Epithelial cell of prostate (primary cell): ENCODE measurements at regions not wholly inside any gene's neighbourhood (a gene's known extent, or its start where the extent isn't known, plus 50 kb on each side); places are given as distances from the start of the nearest gene placed in this dataset.

Experiments used
- DNase-seq: peaks from one replicate; pipeline ENCODE4 v3.0.0-alpha.2; 2011; ENCODE audit warnings: low read depth, low spot score
- H3K27ac ChIP-seq: fragments of 450-650 bp; 2 replicates; pipeline ENCODE4 v1.5.1; 2017; ENCODE audit warnings: mild to moderate bottlenecking

DNA sequence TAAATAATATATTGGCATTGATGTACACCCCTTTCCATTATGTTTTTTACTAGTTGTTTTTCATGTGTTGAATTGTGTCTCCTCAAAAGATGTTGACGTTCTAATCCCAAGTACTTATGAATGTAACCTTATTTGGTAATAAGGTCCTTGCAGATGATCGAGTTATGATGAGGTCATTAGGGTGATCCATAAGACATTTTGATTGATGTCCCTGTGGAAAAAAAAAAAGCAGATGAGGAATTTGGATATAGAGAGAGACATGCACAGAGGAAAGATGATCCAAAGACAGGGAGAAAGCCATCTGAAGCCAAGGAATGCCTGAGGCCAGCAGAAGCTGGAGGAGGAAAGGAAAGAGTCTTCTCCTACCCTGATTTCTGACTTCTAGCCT lies 632.7 kb downstream of the TLR4 start:
- no peak overlapping the region for H3K27ac ChIP-seq
- DNase-seq, result no peak

DNA sequence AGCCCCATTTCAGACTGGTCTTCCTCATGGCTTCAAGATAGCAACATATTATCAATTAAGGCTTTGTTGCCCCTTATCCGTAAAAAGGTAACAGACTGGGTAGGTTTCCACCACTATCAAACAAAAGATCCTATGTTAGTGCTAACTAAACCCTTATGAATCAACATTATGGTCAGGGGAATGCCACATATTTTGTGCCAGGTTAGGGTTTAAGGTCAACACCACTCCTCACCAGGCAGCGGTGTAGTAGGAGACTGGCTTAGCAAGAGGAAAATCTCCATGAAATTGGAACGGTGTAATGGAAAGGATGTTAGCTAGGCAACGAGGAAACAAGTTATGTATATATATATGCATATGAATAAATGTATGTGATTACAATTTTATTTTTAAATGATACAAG lies 655.8 kb downstream of the TLR4 start:
- H3K27ac ChIP-seq, result no peak overlapping the region

DNA sequence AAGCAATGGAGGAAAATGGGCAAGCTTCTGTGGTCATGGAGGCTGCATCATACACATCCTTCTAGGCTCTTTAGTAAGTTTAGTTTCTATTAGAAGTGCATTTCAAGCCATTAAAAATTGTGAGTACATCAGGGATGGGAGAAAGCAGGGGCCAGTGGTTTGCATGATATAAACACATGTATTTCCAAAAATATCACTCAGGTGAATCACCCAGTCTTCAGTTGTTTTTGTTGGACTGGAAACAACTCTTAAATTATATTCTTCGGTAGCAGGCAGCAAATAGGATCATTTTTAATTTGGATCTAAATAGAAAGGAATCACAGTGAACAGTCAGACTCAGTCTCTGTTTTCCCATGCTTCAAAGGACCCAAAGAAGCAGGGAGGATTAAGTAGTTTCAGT lies 657.9 kb downstream of the TLR4 start:
- H3K27ac ChIP-seq, result no peak overlapping the region
- no peak for DNase-seq

More for the DNA sequence above, 655.8 kb downstream of the TLR4 start:
- no peak for DNase-seq

DNA sequence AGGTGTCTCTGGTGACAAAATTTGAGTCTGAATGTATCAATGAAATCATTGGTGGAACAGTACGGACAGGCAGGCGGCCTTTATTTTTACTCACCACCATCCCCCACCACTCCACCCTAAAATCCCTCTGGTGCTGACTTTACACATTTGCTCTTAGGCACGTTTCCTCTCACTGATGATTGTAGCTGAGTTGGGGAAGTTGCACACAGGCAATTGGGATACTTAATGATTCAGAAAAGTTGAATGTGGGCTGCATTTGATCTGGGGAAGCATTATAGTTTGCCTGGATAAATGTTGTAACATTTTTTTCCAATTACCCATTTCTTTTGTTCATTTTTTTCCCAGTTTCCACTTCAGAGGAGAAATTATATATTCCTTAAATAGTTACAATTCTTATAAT lies 658.4 kb downstream of the TLR4 start:
- DNase-seq, result no peak
- no peak overlapping the region for H3K27ac ChIP-seq

DNA sequence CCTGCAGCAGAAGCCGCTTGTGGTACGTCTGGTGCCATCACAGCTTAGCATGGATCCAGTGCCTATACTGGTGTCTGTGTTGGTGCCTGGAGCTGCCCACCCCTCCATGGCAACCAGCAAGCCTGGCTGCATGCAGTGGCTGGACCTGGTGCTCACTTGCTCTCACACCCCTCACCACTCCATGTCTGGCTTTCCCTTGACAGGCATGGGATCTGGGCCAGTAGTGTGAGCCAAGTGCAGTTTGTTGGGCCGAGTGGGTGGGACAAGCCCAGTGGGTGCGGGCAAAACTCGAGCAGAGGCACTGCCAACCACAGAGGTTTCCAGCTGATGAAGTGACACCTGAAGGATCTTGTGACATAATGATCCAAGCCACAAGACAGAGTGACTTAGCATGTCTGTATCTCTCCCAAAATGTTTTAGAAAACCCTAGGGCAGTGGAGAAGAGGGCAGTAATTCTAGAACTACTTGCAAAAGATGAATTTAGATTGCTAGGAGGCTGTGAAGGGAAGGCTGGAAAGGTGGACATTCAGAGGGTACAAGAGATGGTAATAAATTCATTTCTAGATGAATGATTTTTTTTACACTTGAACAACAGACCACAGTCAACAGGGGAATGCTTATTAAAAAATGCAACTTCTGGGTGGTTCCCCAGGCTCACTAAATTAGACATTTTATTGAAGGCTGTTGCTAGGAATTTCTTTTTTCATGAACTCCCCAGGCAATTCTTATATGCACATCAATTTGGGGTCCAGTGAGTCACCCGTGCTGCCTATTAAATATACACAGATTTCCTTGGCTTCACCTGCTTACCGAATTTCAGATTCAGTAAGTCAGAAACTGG lies 660.3 kb downstream of the TLR4 start:
- DNase-seq, result no peak
- no peak overlapping the region for H3K27ac ChIP-seq

DNA sequence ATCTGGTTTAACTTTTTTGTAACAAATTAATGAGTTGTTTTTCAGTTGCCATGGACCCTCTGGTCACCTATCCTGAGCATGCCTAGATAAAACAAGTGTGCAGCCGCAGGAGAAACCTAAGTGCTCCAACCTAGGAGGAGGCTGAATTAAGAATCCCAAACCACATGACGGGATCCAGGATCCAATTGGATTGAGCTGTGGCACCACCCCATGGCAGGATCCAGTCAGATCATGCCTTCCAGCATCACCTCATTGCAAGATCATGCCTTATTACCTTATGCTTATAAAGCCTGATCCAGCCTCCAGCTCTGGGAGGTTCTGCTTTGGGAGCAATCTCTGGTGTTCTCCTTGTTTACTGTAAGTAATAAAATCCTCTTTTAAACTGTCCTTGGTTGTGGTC lies 662.0 kb downstream of the TLR4 start:
- no peak for DNase-seq
- no peak overlapping the region for H3K27ac ChIP-seq

DNA sequence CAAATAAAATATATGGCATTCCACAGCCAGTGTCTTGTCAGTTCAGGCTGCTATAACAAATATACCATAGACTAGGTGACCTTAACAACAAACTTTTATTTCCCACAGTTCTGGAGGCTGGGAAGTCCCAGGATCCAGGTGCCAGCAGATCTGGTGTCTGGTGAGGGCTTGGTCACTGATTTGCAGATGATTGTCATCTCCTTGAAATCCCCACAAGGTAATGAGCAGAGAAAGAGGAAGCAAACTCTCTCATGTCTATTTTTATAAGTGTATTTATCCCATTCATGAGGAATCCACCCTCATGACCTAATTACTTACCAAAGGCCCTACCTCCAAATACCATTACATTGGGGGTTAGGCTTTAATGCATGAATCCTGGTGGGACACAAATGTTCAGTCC lies 663.2 kb downstream of the TLR4 start:
- no peak overlapping the region for H3K27ac ChIP-seq
- no peak for DNase-seq

DNA sequence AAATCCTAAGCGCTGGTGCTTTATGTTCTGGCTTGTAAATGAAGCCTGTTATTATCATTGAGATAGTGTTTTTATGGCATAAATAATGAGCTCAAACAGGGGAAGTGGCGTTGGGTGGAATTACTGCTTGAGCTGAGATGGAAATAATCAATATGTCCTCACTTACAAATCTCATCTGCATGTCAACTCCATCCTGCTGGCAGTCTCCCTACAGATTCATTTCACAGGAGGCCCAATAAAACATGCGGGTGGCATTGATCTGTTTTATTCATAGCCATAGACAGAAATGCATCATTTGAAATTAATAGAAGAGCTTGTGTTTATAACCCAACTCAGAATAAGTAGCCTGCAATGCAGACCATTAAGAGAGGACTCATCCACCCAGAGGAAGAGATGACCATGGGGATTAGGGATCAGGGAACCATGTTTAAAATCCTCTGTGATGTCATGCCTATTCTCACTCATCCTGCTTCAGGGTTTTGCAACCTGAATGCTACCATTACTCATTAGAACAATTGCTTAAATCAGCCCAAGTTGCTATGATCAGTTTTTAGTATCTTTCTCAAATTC lies 680.4 kb downstream of the TLR4 start:
- no peak overlapping the region for H3K27ac ChIP-seq
- DNase-seq, result no peak

DNA sequence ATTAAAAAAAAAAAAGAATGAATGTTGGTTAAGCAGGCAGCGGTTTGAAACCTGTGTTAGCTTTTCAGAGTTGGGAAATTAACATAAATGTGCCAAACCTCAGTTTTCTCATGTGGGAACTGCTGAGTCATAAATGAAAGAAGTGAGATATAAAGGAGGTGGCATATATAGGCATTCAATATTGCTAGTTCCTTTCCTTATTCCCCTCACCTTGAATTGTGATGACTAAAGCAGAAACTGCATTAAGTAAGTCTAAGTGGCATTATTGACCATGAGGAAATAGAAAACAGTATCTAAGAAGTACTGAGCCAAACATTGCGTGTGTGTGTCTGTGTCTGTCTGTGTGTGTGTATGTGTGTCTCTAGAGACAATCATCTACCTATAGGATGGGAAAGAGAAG lies 691.2 kb downstream of the TLR4 start:
- no peak overlapping the region for H3K27ac ChIP-seq
- no peak for DNase-seq

DNA sequence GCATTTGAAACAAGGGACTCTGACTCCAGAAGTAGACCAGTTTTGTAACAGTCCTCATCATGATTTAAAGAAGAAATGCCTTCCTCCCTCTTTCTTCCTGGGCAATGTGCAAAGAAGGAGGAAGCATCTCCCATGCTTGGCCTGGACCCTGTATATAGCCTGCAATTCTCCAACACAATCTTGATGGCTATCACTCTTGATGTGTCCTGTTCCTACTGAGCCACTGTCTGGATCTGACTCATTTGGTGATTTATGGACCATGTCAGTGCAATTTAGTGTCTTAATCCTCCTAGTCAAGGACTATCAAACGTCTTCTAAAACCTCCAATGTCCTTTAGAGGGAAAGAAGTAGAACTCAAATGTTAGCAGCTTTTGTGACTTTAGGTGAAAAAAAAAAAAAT lies 697.3 kb downstream of the TLR4 start:
- H3K27ac ChIP-seq, result no peak overlapping the region
- no peak for DNase-seq

DNA sequence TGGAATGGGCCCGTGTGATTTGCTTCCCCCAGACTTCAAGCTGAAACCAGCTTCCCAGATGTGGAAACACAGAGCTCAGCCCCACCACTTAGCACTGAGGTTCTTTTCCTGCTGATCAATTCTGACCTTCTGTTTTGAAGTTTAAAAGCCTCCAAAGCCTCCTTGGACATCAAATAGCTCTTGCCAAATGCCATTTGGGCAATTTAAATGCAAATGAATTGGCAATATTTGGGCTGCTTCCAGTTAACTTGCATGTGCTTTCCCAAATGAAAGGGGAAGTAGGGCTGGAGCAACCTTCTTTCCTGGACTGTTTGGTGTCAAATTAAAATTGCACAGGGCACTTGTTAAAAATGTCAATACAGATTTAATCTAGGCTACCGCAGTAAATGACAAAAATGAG lies 710.5 kb downstream of the TLR4 start:
- no peak overlapping the region for H3K27ac ChIP-seq
- no peak for DNase-seq

DNA sequence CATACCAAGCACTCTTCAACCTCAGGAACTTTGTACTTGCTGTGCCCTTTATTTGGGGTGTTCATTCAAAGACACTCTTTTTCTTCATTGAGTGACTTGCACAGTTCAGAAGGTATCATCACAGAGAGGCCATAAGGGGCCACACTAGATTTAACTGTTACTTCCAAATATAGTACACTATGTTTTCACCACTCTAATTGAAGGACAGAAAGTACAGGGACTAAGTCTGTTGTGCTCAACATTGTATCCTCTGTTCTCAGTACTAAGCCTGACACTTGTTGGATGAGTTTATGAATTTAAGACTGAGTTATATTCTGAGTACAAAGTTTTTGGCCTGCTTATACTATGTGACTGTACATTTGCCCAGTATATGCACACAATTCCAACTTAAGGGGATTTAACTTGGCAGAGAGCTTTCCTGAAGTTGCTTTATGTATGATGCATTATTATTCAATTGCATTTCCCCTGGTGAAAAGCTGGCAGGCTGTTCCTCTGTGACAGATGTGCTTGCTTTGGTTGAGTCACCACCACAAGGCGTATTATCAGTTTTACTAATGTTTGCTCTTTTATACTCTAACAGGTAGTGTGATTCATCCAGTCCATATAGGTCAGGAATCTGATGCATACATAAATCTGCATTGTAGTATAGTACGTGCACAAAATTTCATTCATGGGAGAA lies 714.8 kb downstream of the TLR4 start:
- no peak overlapping the region for H3K27ac ChIP-seq
- peak; percentile 51 for DNase-seq

DNA sequence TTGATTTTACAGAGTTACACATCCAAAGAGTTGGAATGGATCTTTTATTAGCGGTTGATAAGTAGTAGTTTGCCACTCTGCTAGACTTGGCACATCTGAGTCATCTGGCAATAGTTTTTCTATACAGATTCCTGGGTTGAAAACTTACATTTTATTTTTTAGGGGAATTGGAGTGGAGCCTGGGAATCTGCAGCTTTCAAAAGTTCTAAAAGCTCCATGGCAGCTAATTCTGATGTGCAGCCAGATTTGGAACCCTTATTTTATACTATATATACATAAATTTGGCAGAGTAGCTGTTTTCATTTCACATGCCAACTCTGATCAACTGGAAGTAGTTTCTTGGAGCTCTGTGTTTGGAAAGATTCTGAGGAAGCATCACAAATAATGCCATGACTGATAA lies 715.5 kb downstream of the TLR4 start:
- H3K27ac ChIP-seq, result no peak overlapping the region
- DNase-seq, result no peak

DNA sequence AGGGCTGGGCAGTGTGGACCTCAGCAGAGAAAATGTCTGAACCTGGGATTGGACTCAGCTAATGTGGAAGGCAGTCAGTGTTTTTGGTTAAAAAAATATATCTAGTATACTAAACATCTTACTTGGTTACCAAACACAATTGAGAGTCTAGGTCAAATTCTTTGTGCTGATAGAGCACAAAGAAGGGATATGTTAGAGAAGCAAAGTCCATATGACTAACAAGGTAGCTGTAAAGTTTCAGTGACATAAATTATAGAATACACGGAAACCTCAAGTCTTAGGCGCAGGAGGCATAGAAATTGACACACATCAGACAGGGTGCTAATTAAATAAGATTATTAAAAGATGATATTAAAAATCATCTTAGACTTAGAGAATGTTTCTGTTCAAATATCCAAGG lies 718.3 kb downstream of the TLR4 start:
- DNase-seq, result no peak
- H3K27ac ChIP-seq, result no peak overlapping the region

DNA sequence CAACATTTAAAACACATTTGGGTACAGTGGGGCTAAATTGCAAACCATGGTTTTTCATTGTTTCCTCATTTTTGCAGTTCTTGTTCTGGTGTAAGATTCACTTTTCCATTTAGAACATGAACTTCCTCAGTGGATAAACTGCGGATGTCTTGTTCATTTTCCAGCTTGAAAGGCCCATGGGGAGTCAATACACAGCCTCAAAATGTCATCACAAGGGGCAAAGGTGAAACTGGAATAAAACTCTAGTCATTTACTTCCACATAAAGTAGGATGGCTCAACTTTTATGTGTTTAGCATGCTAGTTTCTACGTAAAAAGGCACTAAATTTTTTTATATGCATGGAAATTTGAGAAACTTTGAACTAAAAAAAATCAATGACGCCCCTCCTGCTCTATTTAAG lies 718.8 kb downstream of the TLR4 start:
- H3K27ac ChIP-seq, result no peak overlapping the region
- DNase-seq, result no peak

DNA sequence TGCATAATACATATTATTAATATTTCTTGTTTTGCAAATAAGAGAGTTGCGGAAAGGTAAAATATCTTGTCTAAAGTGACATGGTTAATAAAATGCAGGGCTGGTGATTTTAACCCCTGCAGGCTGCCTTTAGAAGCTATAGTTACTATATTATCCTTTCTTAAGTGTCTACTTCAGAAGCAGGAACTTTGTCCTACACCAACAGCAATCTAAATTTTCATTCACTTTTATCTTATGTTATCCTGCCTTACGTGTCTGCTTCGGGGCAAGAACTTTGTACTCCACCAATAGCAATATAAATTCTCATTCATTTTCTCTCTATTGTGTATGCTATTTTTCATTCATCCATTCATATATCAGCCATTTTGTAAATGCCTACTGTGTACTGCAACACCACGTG lies 719.5 kb downstream of the TLR4 start:
- H3K27ac ChIP-seq, result no peak overlapping the region
- no peak for DNase-seq

DNA sequence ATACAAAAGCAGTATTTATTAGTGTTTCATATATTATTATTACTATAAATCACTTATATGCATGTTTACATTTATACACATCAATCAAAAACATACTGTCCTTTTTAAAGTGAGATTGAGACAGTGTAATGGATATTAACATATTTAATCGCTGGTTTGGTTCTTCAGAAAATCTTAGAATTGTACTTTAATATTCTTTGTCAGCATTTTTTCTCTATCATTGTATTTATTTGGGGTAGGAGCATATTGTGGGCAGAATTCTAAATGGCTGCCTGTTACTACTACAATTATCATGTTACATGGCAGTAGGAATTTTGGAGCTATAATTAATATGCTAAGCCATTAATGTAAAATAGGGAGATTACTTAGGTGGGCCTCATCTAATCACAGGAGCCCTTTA lies 722.6 kb downstream of the TLR4 start:
- no peak overlapping the region for H3K27ac ChIP-seq
- DNase-seq, result no peak

DNA sequence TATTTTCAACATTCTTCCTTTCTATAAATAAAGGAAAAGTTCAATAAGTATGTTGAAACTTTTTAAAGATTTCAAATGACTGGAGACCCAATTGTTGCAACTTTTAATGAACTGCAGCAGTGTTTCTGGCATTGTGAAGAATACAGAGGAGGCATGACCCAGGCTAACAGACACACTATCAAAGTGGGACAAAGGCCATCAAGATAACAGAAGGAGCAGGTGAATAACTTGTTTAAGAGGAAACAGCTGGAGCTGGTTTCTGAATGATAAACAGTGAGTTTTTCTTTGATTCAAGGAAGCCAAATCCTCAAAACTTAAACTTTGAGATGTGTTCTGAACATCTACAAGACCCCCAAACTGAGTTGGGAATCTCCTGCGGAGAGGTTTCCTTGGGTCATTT lies 734.6 kb downstream of the TLR4 start:
- DNase-seq, result no peak
- H3K27ac ChIP-seq, result no peak overlapping the region

DNA sequence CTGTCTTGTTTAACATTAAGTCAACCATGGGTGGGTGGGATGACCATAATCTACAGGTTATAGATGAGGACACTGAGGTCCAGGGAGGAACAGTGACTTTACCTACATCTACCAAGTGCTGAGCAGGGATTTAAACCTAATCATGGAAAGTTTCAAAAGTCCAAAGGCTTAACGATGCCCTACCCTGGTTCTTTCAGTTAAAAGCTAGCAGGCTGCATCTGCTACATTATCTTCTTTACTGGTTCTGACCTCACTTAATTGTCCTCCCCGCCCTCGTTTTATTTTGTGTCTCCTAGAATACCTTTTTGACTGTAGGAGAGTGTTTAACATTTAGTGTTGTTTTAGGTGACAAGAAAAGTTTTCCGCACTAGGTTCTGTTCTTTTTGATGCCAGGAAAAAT lies 735.2 kb downstream of the TLR4 start:
- H3K27ac ChIP-seq, result no peak overlapping the region
- DNase-seq, result no peak

DNA sequence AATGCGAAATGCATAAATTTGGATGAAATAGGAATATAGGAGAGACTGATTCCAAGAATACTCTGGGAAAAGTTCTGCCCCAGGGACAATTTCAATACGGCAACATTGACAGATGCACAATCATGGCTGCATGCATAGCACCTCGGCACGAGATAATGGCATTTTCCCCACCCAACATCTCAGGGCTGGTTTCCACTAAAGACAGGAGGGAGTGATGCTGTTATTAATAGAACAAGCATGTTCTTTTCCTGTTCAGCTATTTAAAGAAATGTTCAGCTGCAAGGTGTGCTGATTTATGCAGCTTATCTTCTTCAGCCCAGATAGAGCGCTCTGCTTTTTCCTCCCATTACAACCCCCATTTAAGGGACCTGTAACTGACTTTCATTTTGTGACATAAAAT lies 740.2 kb downstream of the TLR4 start:
- H3K27ac ChIP-seq, result no peak overlapping the region
- no peak for DNase-seq

DNA sequence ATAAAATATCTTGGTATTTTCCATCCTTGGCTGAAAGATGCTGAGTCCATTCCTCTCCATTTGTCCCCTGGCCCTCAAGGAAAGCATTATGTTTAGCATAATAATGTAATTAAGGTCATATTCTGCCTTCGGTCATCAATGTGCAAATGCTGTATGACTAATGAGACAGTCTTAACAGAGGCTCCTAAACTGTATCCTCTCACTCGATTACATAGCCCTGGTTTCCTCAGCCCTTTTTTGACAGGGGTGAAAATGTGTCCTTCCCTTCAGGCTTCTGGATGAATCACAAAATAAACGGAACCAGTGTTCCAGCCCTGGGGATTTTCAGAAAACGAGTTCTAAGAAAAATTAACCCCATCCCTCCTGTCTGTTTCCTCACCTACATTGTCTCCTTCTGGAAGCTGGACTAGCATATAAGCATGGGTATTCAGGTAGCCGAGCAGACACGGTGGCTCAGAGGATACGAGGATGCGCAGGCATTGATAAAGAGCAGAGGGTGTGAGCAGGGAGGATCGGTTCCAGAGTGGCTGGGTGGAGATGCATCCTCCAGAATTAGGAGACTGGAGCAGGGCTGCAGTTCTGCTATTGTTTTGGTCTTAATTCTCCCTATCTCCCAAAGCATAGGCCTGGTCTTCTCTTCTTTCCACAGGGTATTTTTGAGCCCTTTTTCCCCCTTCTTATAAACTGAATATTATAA lies 742.9 kb downstream of the TLR4 start:
- no peak for DNase-seq
- H3K27ac ChIP-seq, result no peak overlapping the region
